Frontal cortex (tissue), 3 donors: ENCODE measurements at regions not wholly inside any gene's neighbourhood (a gene's known extent, or its start where the extent isn't known, plus 50 kb on each side); places are given as distances from the start of the nearest gene placed in this dataset.
A peak's percentile ranks its signal among the peaks of the same experiment; 100 is the strongest.

ENCODE experiments used
- DNase-seq, 2 donors: peaks; one replicate each; pipeline ENCODE4 v3.0.0; 2012; ENCODE audit warnings: low spot score in 2 of 2
- FAIRE-seq: peaks from 2 replicates; lab custom pipeline; 2012; peaks lifted over from hg19 to GRCh38; lab: Jason Lieb, UNC
- donor health status: control.
- donor health status: control.
- donor health status: control.

GRCh38 chr12:60112763-60113162, 516.9 kb downstream of the SLC16A7 start:
- DNase-seq (no peak), FAIRE-seq (no peak)

DNA sequence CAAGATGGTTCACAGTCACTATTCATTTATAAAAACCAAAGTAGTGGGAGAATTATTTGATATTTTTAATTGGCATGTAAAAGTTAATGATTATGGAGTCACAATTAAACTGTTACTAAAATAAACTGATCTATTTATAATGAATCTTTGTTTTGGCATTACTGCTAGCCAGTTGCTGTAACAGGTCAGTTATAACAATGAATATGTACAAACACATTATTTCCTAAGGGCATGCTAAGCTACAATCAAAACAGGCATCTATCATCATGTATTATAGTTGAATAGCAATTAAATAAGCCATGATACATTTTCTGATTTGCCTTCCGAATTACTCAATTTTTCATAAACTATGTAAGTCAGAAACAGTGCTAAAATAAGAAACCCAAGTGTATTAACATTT, 518.3 kb downstream of the SLC16A7 start:
- FAIRE-seq (no peak), DNase-seq (no peak)

GRCh38 chr12:60119327-60119726, 523.5 kb downstream of the SLC16A7 start:
- FAIRE-seq (no peak), DNase-seq (no peak)

GRCh38 chr12:60120199-60120598, 524.4 kb downstream of the SLC16A7 start:
- DNase-seq = no peak

GRCh38 chr12:60123557-60123956, 527.7 kb downstream of the SLC16A7 start:
- FAIRE-seq (no peak), DNase-seq (no peak)

More at GRCh38 chr12:60120199-60120598, 524.4 kb downstream of the SLC16A7 start:
- no peak for FAIRE-seq

DNA sequence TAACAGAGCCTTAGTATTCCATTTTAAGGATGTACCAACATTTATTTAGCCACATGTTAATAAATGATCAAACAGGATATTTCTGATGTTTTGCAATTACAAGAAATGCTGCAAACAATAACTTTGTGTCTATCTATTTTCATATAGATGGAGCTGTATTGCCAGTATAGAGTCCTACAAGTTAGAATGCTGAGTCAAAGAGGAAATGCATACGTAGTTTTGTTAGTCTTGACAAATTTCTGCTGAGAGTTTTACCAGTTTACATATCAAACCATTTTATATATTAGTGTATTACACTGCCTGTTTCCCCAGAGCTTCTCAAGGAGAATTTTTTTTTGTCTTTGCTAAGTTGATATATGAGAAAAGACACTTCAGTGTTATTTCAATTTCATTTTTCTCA, 541.7 kb downstream of the SLC16A7 start:
- FAIRE-seq = no peak
- no peak for DNase-seq

DNA sequence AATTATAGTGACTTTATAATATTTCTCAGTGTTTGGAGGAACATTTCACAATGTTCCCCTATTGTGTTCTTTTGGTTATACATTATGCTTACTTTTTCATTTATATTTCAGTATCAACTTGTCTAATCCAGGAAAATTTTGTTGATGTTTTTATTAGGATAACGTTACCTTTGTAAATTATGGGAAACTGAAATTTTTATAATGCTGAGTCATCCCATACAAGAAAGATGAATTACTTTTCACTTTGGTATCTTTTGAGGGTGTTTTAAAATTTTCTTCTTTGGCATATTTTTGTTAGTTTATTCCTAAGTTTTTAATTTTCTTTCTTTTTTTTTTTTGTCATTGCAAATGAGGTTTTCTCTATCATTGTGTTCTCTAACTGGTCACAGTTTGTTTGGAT, 542.7 kb downstream of the SLC16A7 start:
- no peak for DNase-seq
- FAIRE-seq = peak; percentile 26

DNA sequence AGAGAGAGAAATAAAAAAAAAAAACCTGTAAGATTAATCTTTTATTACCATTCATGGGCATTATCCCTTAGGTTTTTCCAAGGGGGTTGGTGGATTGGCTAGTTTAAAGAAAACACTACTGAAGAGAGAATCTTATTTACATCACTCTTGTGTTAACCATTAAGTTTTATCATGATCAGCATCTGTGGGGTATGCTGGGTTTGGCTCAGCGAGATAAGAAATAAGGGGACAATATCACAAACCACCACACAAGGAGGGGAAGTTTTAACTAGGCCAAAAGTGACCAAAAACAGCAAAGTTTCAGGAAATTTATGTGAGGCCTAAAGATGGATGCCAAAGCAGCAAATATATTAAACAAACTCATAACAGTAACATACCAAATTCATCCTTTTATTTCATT, 548.6 kb downstream of the SLC16A7 start:
- FAIRE-seq = no peak
- no peak for DNase-seq

- no peak for DNase-seq
- no peak for FAIRE-seq
Observed at GRCh38 chr12:60148109-60148508, 552.3 kb downstream of the SLC16A7 start.

DNA sequence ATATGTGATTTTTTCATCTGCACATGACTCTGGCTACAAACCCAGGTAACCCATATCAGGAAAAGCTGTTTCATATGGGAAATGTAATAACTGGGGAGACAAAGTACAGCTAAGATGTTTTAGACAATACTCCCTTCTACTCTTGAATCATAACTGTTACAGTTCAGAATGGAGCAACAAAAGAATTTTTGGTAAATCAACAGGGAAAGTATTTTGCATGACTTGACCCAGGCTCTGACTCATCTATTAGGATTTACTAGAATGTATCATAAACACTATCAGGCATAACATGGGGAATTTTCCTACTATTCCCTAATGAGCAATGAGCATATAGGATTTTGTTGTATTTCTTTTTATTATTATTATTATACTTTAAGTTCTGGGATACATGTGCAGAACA, 553.0 kb downstream of the SLC16A7 start:
- DNase-seq (no peak), FAIRE-seq (no peak)

- FAIRE-seq (no peak), DNase-seq (no peak)
Observed at GRCh38 chr12:60152756-60153155, 556.9 kb downstream of the SLC16A7 start.

DNA sequence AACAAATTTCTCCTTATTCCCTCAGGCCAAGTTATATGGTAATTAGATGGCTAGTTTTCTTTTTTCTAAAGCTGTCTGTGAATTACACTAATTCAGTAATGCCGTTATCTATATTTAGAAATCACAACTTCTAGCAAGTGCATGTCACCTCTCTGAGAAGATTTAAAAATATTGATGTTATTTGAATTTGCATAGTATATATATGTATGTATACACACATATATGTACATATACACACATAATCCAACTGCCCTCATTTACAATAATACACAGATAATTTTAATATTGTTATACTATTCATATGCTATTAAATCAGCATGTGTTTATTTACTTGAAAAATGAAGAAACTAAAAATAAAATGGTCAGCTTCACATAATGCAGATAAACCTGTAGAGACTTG, 563.9 kb downstream of the SLC16A7 start:
- DNase-seq (no peak), FAIRE-seq (no peak)

- DNase-seq (no peak), FAIRE-seq (no peak)
Observed at GRCh38 chr12:60162988-60163720, 567.3 kb downstream of the SLC16A7 start.

GRCh38 chr12:60165781-60166180, 570.0 kb downstream of the SLC16A7 start:
- FAIRE-seq (no peak), DNase-seq (no peak)

- no peak for DNase-seq
- no peak for FAIRE-seq
Observed at GRCh38 chr12:60168441-60168840, 572.6 kb downstream of the SLC16A7 start.

- FAIRE-seq = no peak
- no peak for DNase-seq
Observed at GRCh38 chr12:60169904-60170303, 574.1 kb downstream of the SLC16A7 start.

DNA sequence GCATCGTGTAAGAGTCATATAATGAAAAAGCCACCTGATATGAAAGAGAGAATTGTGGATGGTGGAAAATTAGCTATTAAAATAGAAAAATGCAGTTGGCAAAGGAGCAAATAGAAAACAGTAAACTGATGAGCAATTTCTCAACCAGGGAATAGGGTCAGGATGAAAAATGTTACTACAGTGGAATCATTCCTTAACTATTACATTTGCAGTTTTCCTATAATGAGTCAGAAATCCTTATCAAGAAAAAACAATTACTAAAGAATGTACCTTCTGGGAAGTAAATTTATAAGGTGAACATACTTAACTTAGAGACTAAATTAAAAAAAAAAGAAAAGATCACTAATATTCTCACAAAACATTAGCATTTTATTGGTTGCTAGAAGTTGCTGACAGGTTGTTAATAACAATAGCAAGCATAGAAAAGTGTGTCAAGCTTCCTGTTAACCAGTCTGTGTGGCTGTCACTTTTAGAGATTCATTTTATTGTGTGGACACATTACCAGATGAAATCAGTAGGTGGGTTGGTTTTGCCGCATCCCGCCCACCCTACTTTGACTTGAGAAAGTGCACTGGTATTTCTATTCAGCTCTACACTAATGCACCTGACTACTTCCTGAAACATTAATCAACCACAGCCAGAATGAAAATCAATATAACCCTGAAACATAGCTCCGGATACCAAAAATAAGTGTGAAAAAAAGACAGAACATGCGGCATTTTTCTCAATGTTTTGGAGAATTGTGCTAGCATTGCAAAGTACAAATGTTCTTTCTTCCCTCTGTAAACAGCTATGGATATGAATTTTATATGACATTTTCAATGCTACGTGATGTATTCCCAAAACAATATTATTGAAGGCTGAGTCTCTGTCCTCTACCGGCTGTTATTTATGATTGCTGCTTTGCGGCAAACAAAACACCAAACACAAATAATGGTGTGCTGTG, 576.7 kb downstream of the SLC16A7 start:
- no peak for DNase-seq

DNA sequence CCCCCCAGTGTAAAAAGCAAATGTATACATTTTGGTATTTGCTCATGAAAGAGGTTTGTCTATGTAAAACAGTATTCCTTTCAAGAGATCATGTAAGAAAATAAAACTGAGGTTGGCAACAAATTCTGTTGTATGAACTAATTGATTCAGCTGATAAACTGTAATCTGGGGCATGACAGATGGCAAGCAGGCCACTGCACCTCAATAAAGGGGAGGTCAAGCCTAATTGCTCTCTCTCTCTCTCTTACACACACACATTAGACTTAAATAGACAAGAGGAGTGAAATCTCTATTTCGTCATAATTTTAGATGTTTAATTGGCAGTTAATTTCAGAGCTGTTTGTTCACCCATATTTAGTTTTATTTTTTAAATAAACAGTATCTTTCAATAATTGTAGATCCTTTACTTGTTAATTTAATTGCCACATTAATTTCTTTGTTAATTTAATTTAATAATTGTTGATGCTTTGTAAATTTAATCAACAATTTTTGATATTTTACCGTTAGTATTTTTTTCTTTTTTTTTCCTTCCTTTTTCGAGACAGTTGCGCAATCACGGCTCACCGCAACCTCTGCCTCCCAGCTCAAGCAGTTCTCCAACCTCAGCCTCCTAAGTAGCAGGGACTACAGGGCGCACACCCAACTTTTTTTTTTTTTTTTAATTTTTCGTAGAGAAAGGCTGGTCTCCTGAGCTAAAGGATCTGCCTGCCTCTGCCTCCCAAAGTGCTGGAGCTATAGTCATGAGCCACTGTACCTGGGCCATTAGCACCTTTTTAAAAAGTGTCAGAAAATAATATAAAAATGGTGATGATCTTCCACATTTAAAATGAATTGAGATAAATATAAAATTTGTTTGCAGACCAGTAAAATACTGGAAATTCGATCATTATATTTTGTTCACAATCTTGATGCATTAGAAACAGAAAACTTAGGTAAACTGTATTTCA, 577.7 kb downstream of the SLC16A7 start:
- no peak for DNase-seq
- peak; percentile 34 for FAIRE-seq

More for the DNA sequence above, 576.7 kb downstream of the SLC16A7 start:
- FAIRE-seq = no peak

DNA sequence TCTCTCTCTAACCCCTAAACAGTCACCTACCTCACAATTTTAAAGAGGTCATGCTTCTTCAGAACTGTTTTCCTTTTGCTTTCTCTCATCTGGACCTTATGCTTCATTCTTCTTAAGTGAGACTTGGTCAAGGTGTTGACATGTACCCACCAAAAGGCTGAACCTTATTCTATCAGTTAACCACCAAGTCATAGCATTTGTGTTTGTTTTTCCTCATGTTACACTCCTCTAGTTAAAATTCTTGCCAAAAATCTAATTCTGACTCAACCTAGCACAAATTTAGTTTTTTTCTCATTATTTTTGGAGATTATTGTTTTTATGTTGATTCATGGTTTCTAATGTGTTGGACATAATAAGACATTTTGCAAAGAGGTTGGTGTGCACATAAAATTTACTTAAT, 578.6 kb downstream of the SLC16A7 start:
- DNase-seq (no peak), FAIRE-seq (no peak)

DNA sequence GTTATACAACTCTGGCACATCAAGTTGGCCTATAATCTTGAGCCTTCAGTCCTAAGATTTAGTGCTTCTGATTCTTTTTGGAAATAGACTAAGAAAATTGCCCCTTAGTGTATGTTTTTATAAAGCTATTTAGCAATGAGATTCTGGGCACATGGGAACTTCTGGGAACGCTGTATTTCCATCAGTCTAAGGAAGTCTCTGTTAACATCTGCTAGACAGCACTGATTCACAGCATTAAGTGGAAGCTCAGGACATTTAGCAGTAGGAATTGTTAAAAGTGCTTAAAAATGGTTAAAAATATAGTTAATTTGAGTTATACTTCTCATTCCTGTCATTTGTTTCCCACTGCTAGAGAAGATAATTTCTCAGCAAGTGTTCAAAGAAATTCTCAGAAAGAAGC, 579.1 kb downstream of the SLC16A7 start:
- FAIRE-seq = no peak
- no peak for DNase-seq
